HG02970 (cell line): ENCODE measurements at regions not wholly inside any gene's neighbourhood (a gene's known extent, or its start where the extent isn't known, plus 50 kb on each side); places are given as distances from the start of the nearest gene placed in this dataset.

Experiments used
- ATAC-seq: cut with Tn5 transposase; IDR thresholded peaks from one replicate; pipeline ENCODE4 v1.9.1; 2021; ENCODE audit warnings: mild to moderate bottlenecking, moderate library complexity, moderate number of reproducible peaks; ENCODE audit not compliant: unreplicated experiment, low FRiP score

DNA sequence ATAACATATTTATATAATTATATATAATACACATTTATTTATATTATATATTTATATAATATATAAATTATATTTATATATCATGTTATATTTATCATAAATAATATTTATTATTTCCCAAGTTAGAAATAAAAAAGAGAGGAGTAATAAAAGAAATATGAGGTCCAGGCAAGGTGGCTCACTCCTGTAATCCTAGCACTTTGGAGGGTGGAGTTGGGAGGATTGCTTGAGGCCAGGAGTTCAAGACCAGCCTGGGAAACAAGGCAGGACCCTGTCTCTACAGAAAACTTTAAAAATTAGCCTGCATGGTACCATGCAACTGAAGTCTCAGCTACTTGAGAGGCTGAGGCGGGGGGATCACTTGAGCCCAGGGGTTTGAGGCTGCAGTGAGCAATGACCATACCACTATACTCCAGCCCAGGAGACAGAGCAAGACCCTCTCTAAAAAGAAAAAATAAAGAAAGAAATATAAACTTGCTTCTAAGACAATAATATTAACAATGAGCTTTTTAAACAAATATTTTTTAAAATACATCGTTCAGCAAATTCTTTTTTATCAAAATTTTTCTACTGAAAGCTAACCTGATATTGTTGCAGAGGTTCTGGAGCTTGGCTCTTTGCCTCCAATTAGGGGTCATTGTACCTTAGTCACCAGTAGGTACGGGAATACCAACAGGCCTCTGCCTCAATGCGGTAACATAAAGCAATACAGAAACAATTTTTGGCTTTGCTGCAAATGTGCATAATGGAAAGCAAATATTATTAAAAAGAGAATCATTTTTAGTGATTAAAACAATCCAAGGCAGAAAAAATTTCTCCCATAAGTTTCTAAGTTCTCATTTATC is 290.0 kb downstream of the SETD4 start:
- ATAC-seq = no peak

DNA sequence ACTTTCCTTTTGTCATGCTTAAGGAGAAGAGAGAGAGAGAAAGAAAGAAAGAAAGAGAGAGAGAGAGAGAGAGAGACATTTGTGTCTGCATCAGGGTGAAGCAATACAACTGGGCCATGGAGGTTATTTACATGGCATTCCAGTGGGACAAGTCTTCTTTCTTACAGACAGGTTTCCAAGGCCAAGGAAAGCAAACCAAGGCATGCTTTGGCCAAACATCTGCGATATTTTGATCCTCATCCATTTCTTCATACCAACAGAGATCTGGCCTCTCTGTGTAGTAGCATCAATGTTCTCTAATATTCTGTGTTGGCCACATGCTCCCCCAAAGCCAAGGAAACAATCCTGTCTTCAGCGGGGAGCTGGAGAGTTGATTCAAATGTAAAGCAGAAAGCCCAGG is 292.1 kb downstream of the SETD4 start:
- no peak for ATAC-seq

DNA sequence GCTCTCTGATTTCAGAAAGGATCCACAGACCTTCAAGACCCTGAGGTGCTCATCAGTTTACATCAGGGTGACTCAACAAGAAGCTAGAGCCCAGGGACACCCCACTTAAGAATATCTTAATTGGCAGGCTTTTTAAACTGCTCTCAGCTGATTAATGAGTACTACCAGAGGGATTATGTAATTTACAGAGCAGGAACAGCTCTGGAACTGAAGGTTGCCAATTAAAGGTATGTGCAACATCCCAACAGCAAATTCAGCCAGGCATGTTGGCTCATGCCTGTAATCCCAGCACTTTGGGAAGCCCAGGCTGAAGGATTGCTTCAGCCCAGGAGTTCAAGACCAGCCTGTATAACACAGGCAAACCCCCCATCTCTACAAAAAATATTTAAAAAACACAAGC is 295.7 kb downstream of the SETD4 start:
- no peak for ATAC-seq

DNA sequence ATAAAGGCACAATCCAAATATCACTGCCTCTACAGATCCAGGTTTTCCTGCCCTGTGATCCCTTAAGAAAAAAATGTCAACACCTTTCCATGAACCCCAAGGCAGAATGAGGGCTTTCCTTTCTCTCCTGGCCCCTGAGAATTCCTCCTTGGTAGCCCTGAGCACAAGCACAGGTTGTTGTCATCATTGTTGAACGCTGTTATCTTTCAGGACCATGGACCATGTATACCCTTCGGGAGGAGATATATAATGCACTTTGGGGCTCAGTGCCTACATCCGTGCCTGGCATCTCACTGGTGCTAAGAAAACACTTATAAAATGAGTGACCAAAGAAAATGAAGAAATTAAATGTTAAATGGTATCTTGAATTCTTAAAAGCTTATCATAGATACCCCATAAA is 296.2 kb downstream of the SETD4 start:
- no peak for ATAC-seq

GRCh38 chr21:35754583-35754982 is 305.7 kb downstream of the SETD4 start:
- ATAC-seq = no peak

DNA sequence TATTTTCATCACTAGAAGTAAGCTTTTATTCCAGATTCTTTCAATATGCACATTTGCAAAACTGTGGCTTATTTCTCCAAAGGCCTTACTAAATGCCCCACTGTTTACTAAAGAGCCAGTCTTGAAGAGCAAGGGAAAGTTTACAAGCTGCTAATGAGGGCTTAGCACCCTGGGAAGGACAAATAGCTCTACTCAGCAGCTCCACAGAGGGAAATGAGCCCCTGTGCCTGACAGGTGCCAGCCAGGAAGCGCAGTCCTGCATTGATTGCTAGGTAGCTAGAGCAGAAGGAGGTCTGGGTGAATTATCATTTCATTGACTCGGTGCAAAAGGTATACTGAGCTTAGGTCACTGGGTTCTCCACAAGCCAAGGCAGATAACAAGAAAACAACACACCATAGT is 307.0 kb downstream of the SETD4 start:
- no peak for ATAC-seq

DNA sequence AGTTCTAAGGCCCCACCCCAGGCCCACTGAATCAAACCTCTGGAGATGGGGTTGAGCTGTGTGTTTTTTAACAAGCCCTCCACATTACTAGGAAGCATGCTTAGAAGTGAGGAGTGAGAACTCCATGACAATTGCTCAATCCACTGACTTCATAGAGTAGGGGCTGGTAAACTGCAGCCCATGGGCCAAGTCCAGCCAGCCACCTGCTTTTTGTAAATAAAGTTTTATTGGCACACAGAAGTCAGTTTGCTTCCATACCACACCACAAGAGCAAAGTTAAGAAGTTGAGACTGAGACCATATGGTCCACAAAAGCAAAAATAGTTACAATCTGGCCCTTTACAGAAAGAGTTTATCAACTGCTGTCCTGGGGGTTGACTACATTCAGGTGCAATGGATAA is 309.2 kb downstream of the SETD4 start:
- no peak for ATAC-seq

- no peak for ATAC-seq
Observed at GRCh38 chr21:35749904-35750303, 310.4 kb downstream of the SETD4 start.

GRCh38 chr21:35748678-35749314 is 311.5 kb downstream of the SETD4 start:
- no peak for ATAC-seq

DNA sequence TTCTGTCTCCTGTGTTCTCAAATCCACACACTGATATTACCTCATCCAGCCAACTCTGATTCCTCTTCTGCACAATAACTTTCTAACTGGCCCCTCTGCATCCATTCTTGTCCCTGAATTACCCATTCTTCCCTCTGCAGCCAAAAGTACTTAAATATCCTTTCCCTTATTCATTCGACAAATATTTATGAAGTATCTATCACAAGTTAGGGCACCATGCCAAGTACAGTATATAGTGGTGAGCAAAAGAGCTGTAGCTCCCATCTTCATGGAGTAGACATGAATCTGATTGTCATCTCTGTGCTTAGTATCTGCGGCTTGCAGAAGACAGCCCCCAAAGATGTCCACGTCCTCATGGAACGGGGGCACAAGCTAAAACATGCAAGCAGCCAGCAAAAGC is 316.8 kb downstream of the SETD4 start:
- no peak for ATAC-seq

DNA sequence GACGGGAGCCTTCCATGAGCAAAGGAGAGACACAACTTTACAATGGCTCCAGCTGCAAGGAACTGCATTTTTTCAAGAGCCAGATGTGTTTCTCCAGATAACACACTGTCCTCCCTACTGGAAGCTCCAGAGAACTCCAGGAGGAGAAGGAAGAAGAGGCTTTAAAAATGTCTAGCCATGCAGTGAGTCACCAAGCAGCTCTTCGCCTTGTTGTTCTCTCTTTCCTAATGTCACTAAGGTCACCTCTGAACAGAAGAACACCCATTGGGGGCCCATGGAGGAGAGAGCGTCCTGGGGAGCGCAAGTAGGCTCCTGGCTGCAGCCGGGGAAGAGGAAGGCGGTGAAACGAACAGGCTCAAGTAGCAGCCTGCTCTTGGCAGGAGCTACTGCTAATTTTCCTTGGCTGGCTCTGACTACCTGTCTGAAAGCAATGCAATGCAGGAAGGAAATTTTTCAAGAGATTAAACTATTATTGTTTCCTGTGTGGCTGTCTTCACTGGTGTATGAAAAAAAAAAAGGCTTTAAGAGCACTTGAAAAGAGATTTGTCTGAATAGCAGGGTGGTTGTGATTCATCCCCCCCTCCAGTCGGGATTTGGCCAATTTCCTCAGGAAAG is 321.9 kb downstream of the SETD4 start:
- no peak for ATAC-seq

DNA sequence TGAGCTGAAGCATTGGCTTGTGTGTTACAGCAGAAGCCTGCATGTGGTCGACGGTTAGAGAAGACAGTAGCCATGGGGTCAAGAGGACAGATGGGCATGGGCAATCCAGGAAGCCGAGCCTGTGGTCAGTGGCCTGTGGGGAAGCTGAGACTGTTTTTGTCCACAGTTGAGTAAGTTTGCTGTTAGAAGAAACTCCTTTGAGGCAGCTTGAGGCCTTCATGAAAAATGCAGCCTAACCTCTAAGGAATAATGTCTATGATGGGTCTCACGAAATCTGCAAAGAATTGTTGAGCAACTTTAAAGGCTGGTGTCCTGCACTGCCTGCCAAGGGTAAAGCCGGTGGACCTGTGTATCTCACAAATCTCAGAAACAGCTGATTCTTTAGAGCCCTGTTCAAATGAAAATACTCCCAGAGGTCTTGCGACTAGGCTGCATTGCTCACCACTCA is 322.4 kb downstream of the SETD4 start:
- ATAC-seq = no peak

- no peak for ATAC-seq
Observed at GRCh38 chr21:35737449-35737848, 322.9 kb downstream of the SETD4 start.

DNA sequence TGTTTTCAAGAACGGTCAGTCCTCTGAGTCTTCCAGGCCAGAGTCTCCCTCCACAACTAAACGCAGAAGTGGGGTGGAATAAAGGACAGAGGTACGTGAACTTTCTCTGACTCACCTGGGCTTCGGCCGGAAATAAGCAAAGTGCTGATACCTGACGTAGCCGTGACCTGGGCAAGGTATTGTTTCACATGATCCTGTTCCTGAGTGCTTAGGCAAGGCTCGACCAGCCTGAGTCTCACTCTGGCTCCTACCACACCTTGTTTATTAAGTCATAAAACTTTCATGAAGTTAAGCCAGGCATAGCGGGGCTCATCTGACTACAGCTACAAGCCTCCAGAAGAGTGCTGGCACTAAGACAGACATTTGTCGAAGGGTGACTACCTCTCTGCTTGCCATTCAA is 327.5 kb downstream of the SETD4 start:
- no peak for ATAC-seq

DNA sequence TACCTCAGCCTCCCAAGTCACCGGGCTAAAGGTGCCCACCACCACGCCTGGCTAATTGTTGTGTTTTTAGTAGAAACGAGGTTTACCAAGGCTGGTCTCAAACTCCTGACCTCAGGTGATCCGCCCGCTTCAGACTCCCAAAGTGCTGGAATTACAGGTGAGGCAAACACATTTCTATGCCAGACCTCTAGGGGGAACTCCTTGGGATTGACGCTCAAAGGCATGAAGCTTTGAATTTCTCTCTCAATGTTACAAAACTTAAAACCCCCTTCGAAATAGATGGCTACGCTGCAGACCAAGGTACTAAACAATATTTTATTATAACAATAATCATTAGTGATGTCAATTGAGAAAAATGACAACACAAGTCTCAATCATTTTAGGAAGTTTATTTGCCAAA is 330.0 kb downstream of the SETD4 start:
- no peak for ATAC-seq

- no peak for ATAC-seq
Observed at GRCh38 chr21:35727830-35728229, 332.5 kb downstream of the SETD4 start.

DNA sequence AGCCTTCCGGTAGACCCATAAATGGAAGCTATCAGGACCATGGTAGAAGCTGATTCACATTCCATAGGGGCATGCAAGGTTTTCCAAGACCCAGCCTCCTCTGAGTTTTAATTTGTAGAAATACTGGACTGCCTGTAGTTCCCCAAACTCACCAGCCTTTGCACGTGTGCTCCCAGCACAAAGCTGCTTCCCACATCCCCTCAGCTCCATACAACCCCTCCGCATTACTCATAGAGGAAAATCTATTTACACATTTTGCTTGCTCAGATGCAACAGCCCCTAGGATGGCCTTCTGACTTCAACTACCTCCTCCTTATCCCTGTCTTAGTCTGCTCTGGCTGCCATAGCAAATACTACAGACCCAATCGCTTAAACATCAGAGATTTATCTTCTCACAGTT is 336.2 kb downstream of the SETD4 start:
- no peak for ATAC-seq

GRCh38 chr21:35721701-35722100 is 338.6 kb downstream of the SETD4 start:
- no peak for ATAC-seq

- no peak for ATAC-seq
Observed at GRCh38 chr21:35720208-35720731, 340.1 kb downstream of the SETD4 start.

GRCh38 chr21:35719080-35719479 is 341.2 kb downstream of the SETD4 start:
- ATAC-seq = no peak

DNA sequence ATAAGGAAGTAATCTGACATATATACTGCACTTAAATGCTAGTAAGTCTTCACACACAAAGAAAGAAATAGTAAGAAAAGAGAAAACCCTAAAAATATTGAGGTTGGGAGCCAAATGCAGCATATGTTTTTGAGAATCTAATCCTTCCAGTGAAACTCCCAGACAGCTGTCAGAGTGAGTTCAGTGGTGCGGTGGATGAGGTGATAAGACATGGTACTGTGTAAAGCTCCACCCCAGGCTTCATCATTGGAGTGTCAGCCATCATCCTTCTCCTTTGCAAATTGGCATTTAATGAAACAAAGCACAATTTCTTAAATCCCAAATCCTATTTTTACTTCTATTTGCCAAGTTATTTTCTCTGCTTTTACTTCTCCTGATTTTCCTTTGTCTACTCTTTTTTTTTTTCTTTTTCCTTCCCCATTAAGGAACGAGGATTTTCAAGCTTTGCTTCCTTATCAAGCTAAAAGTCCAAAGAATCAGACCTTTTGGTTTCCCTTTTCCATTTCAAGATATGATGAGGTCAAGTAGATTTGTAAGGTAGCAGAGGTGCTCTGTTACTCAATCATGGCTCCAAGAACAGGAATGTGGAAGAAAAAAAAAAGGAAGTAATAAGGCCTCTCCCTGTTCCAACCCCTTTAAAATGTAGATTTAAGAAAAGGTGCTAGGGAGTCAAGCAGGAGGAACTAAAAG is 343.3 kb downstream of the SETD4 start:
- no peak for ATAC-seq
